Tibial nerve (tissue), 4 donors: ENCODE measurements at regions not wholly inside any gene's neighbourhood (a gene's known extent, or its start where the extent isn't known, plus 50 kb on each side); places are given as distances from the start of the nearest gene placed in this dataset.

Experiments
- CTCF ChIP-seq, 5 experiments: fragments of 200-600 bp in 3 of 5; fragments of 450-650 bp in 2 of 5; sonication (generic) in 3 of 5; IDR thresholded peaks; one replicate each; pipeline ENCODE4 v1.5.1; 2016 to 2019; ENCODE audit warnings: antibody characterized with exemption in 5 of 5, mild to moderate bottlenecking in 3 of 5, moderate library complexity in 2 of 5
- EP300 ChIP-seq, 2 donors: sonication (generic); formaldehyde crosslinking; IDR thresholded peaks; one replicate each; pipeline ENCODE4 v1.6.1; 2017; ENCODE audit warnings: antibody characterized with exemption in 2 of 2, mild to moderate bottlenecking in 1 of 2
- POLR2A ChIP-seq, 2 donors: fragments of 450-650 bp; IDR thresholded peaks; one replicate each; pipeline ENCODE4 v1.6.1; 2017; ENCODE audit warnings: antibody characterized with exemption in 2 of 2, mild to moderate bottlenecking in 2 of 2, moderate library complexity in 2 of 2

DNA sequence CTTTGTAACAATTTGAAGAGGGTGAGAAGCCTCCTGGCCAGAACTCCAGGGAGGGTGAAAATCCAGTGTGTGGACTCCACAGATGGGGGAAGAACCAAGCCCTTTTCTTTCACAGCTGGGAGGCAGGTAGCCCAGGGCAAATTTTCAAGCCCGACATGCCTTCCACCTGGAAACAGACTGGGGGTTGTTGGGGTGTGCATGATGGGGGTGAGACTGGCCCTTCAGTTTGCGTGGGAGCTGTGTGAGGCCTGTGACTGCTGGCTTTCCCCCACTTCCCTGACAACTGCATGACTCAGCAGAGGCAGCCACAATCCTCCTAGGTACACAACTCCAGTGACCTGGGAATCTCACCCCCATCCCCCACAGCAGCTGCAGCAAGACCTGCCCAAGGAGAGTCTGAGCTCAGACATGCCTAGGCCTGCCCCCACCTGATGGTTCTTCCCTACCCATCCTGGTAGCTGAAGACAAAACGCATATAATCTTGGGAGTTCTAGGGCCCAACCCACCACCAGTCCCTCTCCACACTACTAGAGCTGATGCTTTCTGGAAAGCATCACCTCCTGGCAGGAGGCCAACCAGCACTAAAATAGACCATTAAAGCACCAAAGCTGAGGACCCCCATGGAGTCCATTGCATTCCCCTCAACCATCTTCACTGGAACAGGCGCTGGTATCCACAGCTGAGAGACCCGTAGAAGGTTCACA lies 445.4 kb downstream of the TFEC start:
- no peak for TF ChIP-seq CTCF (IDR thresholded peaks at IDR 0.05)
- TF ChIP-seq POLR2A (IDR thresholded peaks at IDR 0.05) = no peak
- no peak for TF ChIP-seq EP300 (IDR thresholded peaks at IDR 0.05)
